ENCODE measurements at regions not wholly inside any gene's neighbourhood (a gene's known extent, or its start where the extent isn't known, plus 50 kb on each side); places are given as distances from the start of the nearest gene placed in this dataset.
"Not testable (repeated sequence)": the region's sequence is repeated elsewhere in the genome, so short reads cannot be mapped to it uniquely, and the experiment has no call there.

- Mint-ChIP-seq H3K27me3 (ENCODE audit: low read depth) (peaks cover 3% of the 10 kb centered on the region), H3K4me3 (ENCODE audit: low read depth) (no peak overlapping the region), H3K27ac (no peak overlapping the region), H3K9me3 (no peaks in the 10 kb centered on the region), H3K36me3 (ENCODE audit: low read depth) (no peaks in the 10 kb centered on the region), H3K4me1 (ENCODE audit: low read depth) (peaks cover 9% of the 10 kb centered on the region)
- DNase-seq (ENCODE audit: low spot score): no peak
- intact Hi-C loops (cut with micrococcal nuclease): no loop called here
Observed at GRCh38 chr1:244139655-244140054, 88.6 kb downstream of the ZBTB18 start.

DNA sequence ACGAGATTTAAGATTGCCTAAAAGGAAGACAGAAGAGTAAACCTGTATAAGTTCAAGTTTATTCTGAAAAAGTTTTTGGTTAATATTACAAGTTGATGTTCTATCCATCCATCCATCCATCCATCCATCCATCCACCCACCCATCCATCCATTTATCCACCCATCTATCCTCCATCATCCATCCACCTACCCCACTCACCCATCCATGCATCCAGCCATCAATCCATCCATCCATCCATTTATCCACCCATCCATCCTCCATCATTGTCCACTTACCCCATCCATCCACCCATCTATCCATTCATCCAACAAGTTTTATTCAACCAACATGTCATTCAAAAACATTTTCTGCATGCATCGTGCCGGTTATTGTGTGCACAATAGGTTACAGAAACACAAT is 89.3 kb downstream of the ZBTB18 start:
- Mint-ChIP-seq H3K27ac (no peak overlapping the region), H3K4me3 (ENCODE audit: low read depth) (no peak overlapping the region), H3K9me3 (no peaks in the 10 kb centered on the region), H3K27me3 (ENCODE audit: low read depth) (peaks cover 3% of the 10 kb centered on the region), H3K4me1 (ENCODE audit: low read depth) (peaks cover 9% of the 10 kb centered on the region), H3K36me3 (ENCODE audit: low read depth) (no peaks in the 10 kb centered on the region)
- intact Hi-C loops (cut with micrococcal nuclease): no loop called here
- no peak for DNase-seq (ENCODE audit: low spot score)

GRCh38 chr1:244144053-244144452 is 93.0 kb downstream of the ZBTB18 start:
- H3K36me3 Mint-ChIP-seq (ENCODE audit: low read depth): no peaks in the 10 kb centered on the region
- no peaks in the 10 kb centered on the region for H3K4me1 Mint-ChIP-seq (ENCODE audit: low read depth)
- peaks cover 3% of the 10 kb centered on the region for H3K27me3 Mint-ChIP-seq (ENCODE audit: low read depth)
- H3K9me3 Mint-ChIP-seq: no peaks in the 10 kb centered on the region
- no peak overlapping the region for H3K4me3 Mint-ChIP-seq (ENCODE audit: low read depth)
- DNase-seq (ENCODE audit: low spot score): no peak
- no peak overlapping the region for H3K27ac Mint-ChIP-seq
- intact Hi-C loops (cut with micrococcal nuclease): no loop called here

DNA sequence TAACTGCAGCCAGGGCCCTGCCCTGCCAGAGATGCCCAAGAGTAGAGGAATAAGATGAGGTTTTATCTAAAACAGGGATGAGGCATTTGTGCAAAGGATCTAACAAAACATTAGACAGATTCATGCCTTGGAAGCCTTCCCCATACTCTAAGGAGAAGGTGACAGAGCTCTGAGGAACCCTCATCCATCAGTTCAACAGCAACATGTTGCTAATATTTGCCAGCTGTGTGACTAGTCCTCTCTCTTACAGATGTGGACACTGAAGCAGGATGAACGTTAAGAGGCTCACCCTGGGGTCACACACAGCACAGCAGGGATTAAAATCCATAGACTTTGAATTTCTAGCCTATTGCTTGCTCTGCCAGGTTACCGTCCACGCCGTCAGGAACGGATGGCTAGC is 99.0 kb downstream of the ZBTB18 start:
- Mint-ChIP-seq H3K9me3 (no peaks in the 10 kb centered on the region), H3K4me1 (ENCODE audit: low read depth) (peaks cover 6% of the 10 kb centered on the region), H3K27ac (no peak overlapping the region), H3K27me3 (ENCODE audit: low read depth) (peaks cover 8% of the 10 kb centered on the region), H3K36me3 (ENCODE audit: low read depth) (no peaks in the 10 kb centered on the region), H3K4me3 (ENCODE audit: low read depth) (no peak overlapping the region)
- intact Hi-C loops (cut with micrococcal nuclease): no loop called here
- no peak for DNase-seq (ENCODE audit: low spot score)

DNA sequence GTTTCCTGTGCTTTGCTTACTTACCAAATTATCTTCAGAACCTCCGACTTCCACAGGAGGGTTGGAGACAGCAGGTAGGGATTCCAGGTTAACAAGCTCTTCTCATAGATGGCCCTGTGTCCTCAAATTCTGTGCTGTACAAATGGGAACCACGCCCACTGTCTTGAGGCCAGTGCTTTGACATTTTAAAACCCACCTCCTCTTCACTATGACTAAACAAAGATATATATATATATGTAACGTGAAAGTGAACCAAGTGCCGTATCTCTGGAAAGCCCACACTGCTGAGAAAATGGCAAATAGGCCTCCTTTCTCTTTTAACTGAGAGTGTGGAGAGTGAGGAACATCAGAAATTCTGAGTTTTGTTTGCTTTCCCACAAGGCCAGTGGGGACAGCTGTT is 99.6 kb downstream of the ZBTB18 start:
- Mint-ChIP-seq H3K36me3 (ENCODE audit: low read depth) (no peaks in the 10 kb centered on the region), H3K4me3 (ENCODE audit: low read depth) (no peak overlapping the region), H3K4me1 (ENCODE audit: low read depth) (peaks cover 6% of the 10 kb centered on the region), H3K9me3 (no peaks in the 10 kb centered on the region), H3K27me3 (ENCODE audit: low read depth) (peaks cover 8% of the 10 kb centered on the region), H3K27ac (no peak overlapping the region)
- no peak for DNase-seq (ENCODE audit: low spot score)
- intact Hi-C loops (cut with micrococcal nuclease): no loop called here

DNA sequence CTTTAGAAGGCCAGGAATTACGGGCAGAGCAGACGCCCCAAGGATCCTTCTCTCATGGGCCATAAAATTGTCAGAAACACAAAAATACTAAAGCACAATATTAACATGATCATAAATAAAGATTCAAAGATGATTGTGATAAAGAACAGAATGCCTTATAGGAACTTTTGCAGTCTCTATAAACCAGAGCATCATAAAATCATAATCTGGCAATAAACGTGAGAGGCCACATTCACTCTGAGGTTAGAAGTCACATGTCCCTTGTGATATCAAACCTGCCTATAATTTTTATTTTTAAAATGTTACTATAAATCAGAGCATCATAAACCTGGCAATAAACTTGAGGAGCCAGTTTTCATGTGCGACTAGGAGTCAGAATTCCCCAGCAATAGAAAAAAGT is 100.5 kb downstream of the ZBTB18 start:
- Mint-ChIP-seq H3K27ac (no peak overlapping the region), H3K4me3 (ENCODE audit: low read depth) (no peak overlapping the region), H3K4me1 (ENCODE audit: low read depth) (peaks cover 6% of the 10 kb centered on the region), H3K27me3 (ENCODE audit: low read depth) (peaks cover 6% of the 10 kb centered on the region), H3K36me3 (ENCODE audit: low read depth) (no peaks in the 10 kb centered on the region), H3K9me3 (no peaks in the 10 kb centered on the region)
- no peak for DNase-seq (ENCODE audit: low spot score)
- intact Hi-C loops (cut with micrococcal nuclease): no loop called here

DNA sequence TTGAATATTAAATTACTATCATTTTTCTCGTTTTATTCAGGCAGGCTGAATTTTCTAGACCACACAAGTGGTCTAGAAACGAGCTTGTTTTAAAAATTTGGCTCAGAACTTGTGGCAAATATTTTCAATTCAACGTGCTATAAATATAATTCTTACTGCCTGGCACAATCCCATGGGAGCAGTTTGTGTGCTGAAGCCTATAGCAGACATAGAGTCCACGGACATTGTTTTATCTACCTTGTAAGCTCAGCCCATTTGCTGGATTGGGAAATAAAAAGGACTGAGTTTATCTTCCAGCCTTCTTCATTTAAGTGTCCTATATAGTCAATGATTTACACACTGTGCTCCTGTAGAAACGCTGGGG is 103.4 kb downstream of the ZBTB18 start:
- no peak for DNase-seq (ENCODE audit: low spot score)
- Mint-ChIP-seq H3K4me3 (ENCODE audit: low read depth) (no peak overlapping the region), H3K9me3 (no peaks in the 10 kb centered on the region), H3K4me1 (ENCODE audit: low read depth) (peaks cover 6% of the 10 kb centered on the region), H3K36me3 (ENCODE audit: low read depth) (no peaks in the 10 kb centered on the region), H3K27me3 (ENCODE audit: low read depth) (peaks cover 6% of the 10 kb centered on the region), H3K27ac (no peak overlapping the region)
- intact Hi-C loops (cut with micrococcal nuclease): no loop called here

DNA sequence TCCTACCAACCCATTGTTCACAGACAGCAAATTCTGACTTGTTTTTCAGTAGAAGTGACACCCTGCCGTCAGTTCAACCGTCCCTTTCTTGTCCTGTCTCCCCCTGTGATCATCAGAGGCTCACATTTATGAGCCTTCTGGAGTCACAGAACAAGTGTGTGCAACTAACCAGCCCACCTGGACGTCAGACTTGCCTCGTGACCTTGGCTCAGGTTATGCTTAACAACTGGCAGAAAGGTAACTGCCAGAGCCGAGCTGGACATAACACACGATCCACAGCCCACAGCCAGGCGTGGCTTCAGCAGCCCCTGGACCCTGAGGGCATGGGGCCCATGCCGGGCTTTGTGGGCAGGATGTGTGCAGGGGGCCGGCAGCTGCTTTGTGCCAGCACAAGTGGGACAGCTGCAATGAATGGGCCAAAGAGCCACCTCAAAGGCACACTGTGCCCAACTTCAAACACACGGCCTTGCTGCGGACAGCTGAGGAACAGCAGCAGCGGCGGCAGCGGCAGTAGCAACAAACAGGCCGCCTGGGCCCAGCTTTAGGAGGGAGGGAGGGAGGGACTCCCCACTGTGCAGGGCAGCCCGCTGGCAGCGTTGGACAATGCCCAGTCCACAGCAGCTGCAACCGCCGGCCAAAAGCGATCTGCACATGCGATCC is 103.9 kb downstream of the ZBTB18 start:
- no peak overlapping the region for H3K27ac Mint-ChIP-seq

GRCh38 chr1:244155661-244156060 is 104.6 kb downstream of the ZBTB18 start:
- Mint-ChIP-seq H3K27me3 (ENCODE audit: low read depth) (peaks cover 6% of the 10 kb centered on the region), H3K4me1 (ENCODE audit: low read depth) (peaks cover under 1% of the 10 kb centered on the region), H3K27ac (no peak overlapping the region), H3K9me3 (no peaks in the 10 kb centered on the region), H3K4me3 (ENCODE audit: low read depth) (no peak overlapping the region), H3K36me3 (ENCODE audit: low read depth) (no peaks in the 10 kb centered on the region)
- no peak for DNase-seq (ENCODE audit: low spot score)
- intact Hi-C loops (cut with micrococcal nuclease): no loop called here

More for the DNA sequence above, 103.9 kb downstream of the ZBTB18 start:
- Mint-ChIP-seq H3K4me1 (ENCODE audit: low read depth) (peaks cover 4% of the 10 kb centered on the region), H3K27me3 (ENCODE audit: low read depth) (peaks cover 6% of the 10 kb centered on the region), H3K36me3 (ENCODE audit: low read depth) (no peaks in the 10 kb centered on the region), H3K4me3 (ENCODE audit: low read depth) (no peak overlapping the region), H3K9me3 (no peaks in the 10 kb centered on the region)
- DNase-seq (ENCODE audit: low spot score): no peak
- intact Hi-C loops (cut with micrococcal nuclease): no loop called here

- H3K36me3 Mint-ChIP-seq (ENCODE audit: low read depth); DNase-seq (ENCODE audit: low spot score); H3K27me3 Mint-ChIP-seq (ENCODE audit: low read depth); H3K4me1 Mint-ChIP-seq (ENCODE audit: low read depth); H3K9me3 Mint-ChIP-seq; H3K4me3 Mint-ChIP-seq (ENCODE audit: low read depth); intact Hi-C loops (cut with micrococcal nuclease); H3K27ac Mint-ChIP-seq: not testable (repeated sequence)
Observed at GRCh38 chr1:244156617-244157016, 105.5 kb downstream of the ZBTB18 start.

GRCh38 chr1:244157731-244158438 is 106.8 kb downstream of the ZBTB18 start:
- H3K4me3 Mint-ChIP-seq (ENCODE audit: low read depth): no peak overlapping the region
- no peak overlapping the region for H3K27ac Mint-ChIP-seq
- no peak for DNase-seq (ENCODE audit: low spot score)
- H3K36me3 Mint-ChIP-seq (ENCODE audit: low read depth): no peaks in the 10 kb centered on the region
- no peaks in the 10 kb centered on the region for H3K9me3 Mint-ChIP-seq
- peaks cover 3% of the 10 kb centered on the region for H3K27me3 Mint-ChIP-seq (ENCODE audit: low read depth)
- no peaks in the 10 kb centered on the region for H3K4me1 Mint-ChIP-seq (ENCODE audit: low read depth)
- intact Hi-C loops (cut with micrococcal nuclease): no loop called here

DNA sequence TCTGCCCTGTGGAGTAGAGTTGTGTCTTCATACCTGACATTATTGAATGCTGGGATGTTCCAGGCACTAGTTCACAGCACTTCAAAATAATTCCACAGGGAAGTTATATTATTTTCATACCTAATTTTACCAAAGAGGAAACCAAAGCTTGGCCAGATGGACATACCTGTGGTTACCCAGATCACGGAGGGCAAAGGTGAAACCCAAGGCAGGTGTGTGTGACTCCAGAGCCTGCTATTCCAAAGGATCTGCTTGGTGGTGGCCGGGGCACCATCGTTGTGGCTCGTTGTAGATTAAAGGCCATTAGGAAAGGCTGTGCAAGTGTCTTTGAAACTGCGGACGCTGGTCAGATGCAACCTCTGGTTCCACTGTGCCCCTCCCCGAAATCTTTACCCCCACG is 108.6 kb downstream of the ZBTB18 start:
- intact Hi-C loops (cut with micrococcal nuclease): no loop called here
- H3K4me1 Mint-ChIP-seq (ENCODE audit: low read depth): no peaks in the 10 kb centered on the region

DNA sequence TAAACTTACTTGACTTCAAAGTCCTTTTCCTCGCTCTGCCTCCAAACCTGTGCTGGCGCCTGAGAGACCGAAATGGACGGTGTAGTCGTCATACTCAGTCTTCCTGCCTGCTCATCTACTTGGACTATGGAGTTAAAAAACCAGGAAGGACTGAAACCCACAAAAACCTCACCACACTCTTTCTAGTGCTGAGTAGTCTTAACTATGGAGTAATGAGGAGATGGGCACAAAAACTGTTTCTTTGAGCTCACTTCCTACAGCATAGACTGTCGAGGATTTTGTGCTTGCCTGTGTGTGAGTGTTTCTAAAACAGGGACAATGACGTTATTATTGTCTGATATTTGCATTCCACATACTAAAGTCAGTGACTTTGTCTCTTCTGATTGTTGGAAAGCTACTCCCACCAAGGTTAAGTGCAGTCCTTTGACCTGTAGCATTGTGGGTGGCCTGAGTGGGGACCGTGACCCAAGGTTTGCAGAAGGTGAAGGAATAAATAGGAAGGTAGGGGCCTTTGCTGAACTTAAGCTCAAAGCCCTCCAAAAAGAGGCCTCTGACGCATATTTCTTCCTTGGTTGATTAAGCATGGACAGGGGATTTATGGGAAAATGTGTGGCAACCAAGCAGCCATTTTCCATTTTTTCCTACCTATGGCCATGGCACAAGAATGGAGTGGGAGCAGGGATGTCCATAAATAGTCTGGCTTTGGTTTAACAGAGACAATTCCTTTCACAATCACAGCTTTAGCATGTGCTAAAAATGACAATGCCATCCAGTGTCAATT is 109.6 kb downstream of the ZBTB18 start:
- Mint-ChIP-seq H3K4me1 (ENCODE audit: low read depth) (no peaks in the 10 kb centered on the region), H3K36me3 (ENCODE audit: low read depth) (no peaks in the 10 kb centered on the region), H3K4me3 (ENCODE audit: low read depth) (no peak overlapping the region), H3K27me3 (ENCODE audit: low read depth) (no peaks in the 10 kb centered on the region), H3K27ac (no peak overlapping the region), H3K9me3 (no peaks in the 10 kb centered on the region)
- intact Hi-C loops (cut with micrococcal nuclease): no loop called here
- DNase-seq (ENCODE audit: low spot score): no peak

More for the DNA sequence above, 108.6 kb downstream of the ZBTB18 start:
- Mint-ChIP-seq H3K36me3 (ENCODE audit: low read depth) (no peaks in the 10 kb centered on the region), H3K27ac (no peak overlapping the region), H3K4me3 (ENCODE audit: low read depth) (no peak overlapping the region), H3K9me3 (no peaks in the 10 kb centered on the region), H3K27me3 (ENCODE audit: low read depth) (no peaks in the 10 kb centered on the region)
- DNase-seq (ENCODE audit: low spot score): no peak
